ENCODE measurements at regions not wholly inside any gene's neighbourhood (a gene's known extent, or its start where the extent isn't known, plus 50 kb on each side); places are given as distances from the start of the nearest gene placed in this dataset.
"Not testable (repeated sequence)": the region's sequence is repeated elsewhere in the genome, so short reads cannot be mapped to it uniquely, and the experiment has no call there.

- FAIRE-seq: peak; percentile 51
- TF ChIP-seq TAF1 (IDR thresholded peaks at IDR 0.05; ENCODE audit: low read depth, low read length) (no peak), POU2F2 (IDR thresholded peaks at IDR 0.05; ENCODE audit: low read depth, low read length) (no peak), POLR2AphosphoS5 (IDR thresholded peaks at IDR 0.05; ENCODE audit: low read depth, low read length) (no peak), POLR2A (IDR thresholded peaks at IDR 0.05; ENCODE audit: low read depth, low read length) (no peak), PAX5 (IDR thresholded peaks at IDR 0.05; ENCODE audit: insufficient read depth, low read length, severe bottlenecking) (no peak), SPI1 (IDR thresholded peaks at IDR 0.05; ENCODE audit: low read depth, low read length) (no peak)
- DNase-seq (ENCODE audit: insufficient read length, low spot score): peak; percentile 29
Observed at GRCh38 chr18:22703883-22704585, 229.1 kb upstream of the RBBP8 start.

- FAIRE-seq: no peak
- no peak for DNase-seq (ENCODE audit: insufficient read length, low spot score)
- no peak for TF ChIP-seq POU2F2 (IDR thresholded peaks at IDR 0.05; ENCODE audit: low read depth, low read length)
- TF ChIP-seq TAF1 (IDR thresholded peaks at IDR 0.05; ENCODE audit: low read depth, low read length): no peak
- no peak for TF ChIP-seq SPI1 (IDR thresholded peaks at IDR 0.05; ENCODE audit: low read depth, low read length)
Observed at GRCh38 chr18:22704586-22704918, 228.6 kb upstream of the RBBP8 start.

- no peak for DNase-seq (ENCODE audit: insufficient read length, low spot score)
- TF ChIP-seq POU2F2 (IDR thresholded peaks at IDR 0.05; ENCODE audit: low read depth, low read length): no peak
- no peak for TF ChIP-seq TAF1 (IDR thresholded peaks at IDR 0.05; ENCODE audit: low read depth, low read length)
- TF ChIP-seq PAX5 (IDR thresholded peaks at IDR 0.05; ENCODE audit: insufficient read depth, low read length, severe bottlenecking): no peak
- no peak for TF ChIP-seq SPI1 (IDR thresholded peaks at IDR 0.05; ENCODE audit: low read depth, low read length)
- no peak for TF ChIP-seq POLR2A (IDR thresholded peaks at IDR 0.05; ENCODE audit: low read depth, low read length)
- TF ChIP-seq POLR2AphosphoS5 (IDR thresholded peaks at IDR 0.05; ENCODE audit: low read depth, low read length): no peak
- FAIRE-seq: no peak
Observed at GRCh38 chr18:22705328-22705727, 227.8 kb upstream of the RBBP8 start.

GRCh38 chr18:22706025-22706424 lies 227.1 kb upstream of the RBBP8 start:
- not testable (repeated sequence) for DNase-seq (ENCODE audit: insufficient read length, low spot score); FAIRE-seq

GRCh38 chr18:22709288-22710060 lies 223.7 kb upstream of the RBBP8 start:
- DNase-seq (ENCODE audit: insufficient read length, low spot score) (no peak), FAIRE-seq (no peak)
- TF ChIP-seq POLR2A (IDR thresholded peaks at IDR 0.05; ENCODE audit: low read depth, low read length) (no peak), PAX5 (IDR thresholded peaks at IDR 0.05; ENCODE audit: insufficient read depth, low read length, severe bottlenecking) (no peak), TAF1 (IDR thresholded peaks at IDR 0.05; ENCODE audit: low read depth, low read length) (no peak), POU2F2 (IDR thresholded peaks at IDR 0.05; ENCODE audit: low read depth, low read length) (no peak), SPI1 (IDR thresholded peaks at IDR 0.05; ENCODE audit: low read depth, low read length) (no peak), POLR2AphosphoS5 (IDR thresholded peaks at IDR 0.05; ENCODE audit: low read depth, low read length) (no peak)

- DNase-seq (ENCODE audit: insufficient read length, low spot score): no peak
- TF ChIP-seq PAX5 (IDR thresholded peaks at IDR 0.05; ENCODE audit: insufficient read depth, low read length, severe bottlenecking) (no peak), POU2F2 (IDR thresholded peaks at IDR 0.05; ENCODE audit: low read depth, low read length) (no peak), SPI1 (IDR thresholded peaks at IDR 0.05; ENCODE audit: low read depth, low read length) (no peak), TAF1 (IDR thresholded peaks at IDR 0.05; ENCODE audit: low read depth, low read length) (no peak), POLR2AphosphoS5 (IDR thresholded peaks at IDR 0.05; ENCODE audit: low read depth, low read length) (no peak), POLR2A (IDR thresholded peaks at IDR 0.05; ENCODE audit: low read depth, low read length) (no peak)
- FAIRE-seq: no peak
Observed at GRCh38 chr18:22710673-22711191, 222.4 kb upstream of the RBBP8 start.

GRCh38 chr18:22711192-22711685 lies 221.9 kb upstream of the RBBP8 start:
- no peak for TF ChIP-seq SPI1 (IDR thresholded peaks at IDR 0.05; ENCODE audit: low read depth, low read length)
- no peak for TF ChIP-seq POLR2A (IDR thresholded peaks at IDR 0.05; ENCODE audit: low read depth, low read length)
- TF ChIP-seq POU2F2 (IDR thresholded peaks at IDR 0.05; ENCODE audit: low read depth, low read length): no peak
- no peak for TF ChIP-seq TAF1 (IDR thresholded peaks at IDR 0.05; ENCODE audit: low read depth, low read length)
- no peak for TF ChIP-seq PAX5 (IDR thresholded peaks at IDR 0.05; ENCODE audit: insufficient read depth, low read length, severe bottlenecking)
- TF ChIP-seq POLR2AphosphoS5 (IDR thresholded peaks at IDR 0.05; ENCODE audit: low read depth, low read length): no peak
- FAIRE-seq: no peak
- DNase-seq (ENCODE audit: insufficient read length, low spot score): no peak

- FAIRE-seq: no peak
- no peak for TF ChIP-seq POU2F2 (IDR thresholded peaks at IDR 0.05; ENCODE audit: low read depth, low read length)
- TF ChIP-seq PAX5 (IDR thresholded peaks at IDR 0.05; ENCODE audit: insufficient read depth, low read length, severe bottlenecking): no peak
- no peak for TF ChIP-seq SPI1 (IDR thresholded peaks at IDR 0.05; ENCODE audit: low read depth, low read length)
- TF ChIP-seq POLR2A (IDR thresholded peaks at IDR 0.05; ENCODE audit: low read depth, low read length): no peak
- no peak for TF ChIP-seq POLR2AphosphoS5 (IDR thresholded peaks at IDR 0.05; ENCODE audit: low read depth, low read length)
- no peak for TF ChIP-seq TAF1 (IDR thresholded peaks at IDR 0.05; ENCODE audit: low read depth, low read length)
- DNase-seq (ENCODE audit: insufficient read length, low spot score): no peak
Observed at GRCh38 chr18:22713511-22713910, 219.6 kb upstream of the RBBP8 start.

GRCh38 chr18:22717536-22717935 lies 215.6 kb upstream of the RBBP8 start:
- FAIRE-seq; DNase-seq (ENCODE audit: insufficient read length, low spot score): not testable (repeated sequence)

GRCh38 chr18:22723221-22723620 lies 209.9 kb upstream of the RBBP8 start:
- no peak for DNase-seq (ENCODE audit: insufficient read length, low spot score)
- TF ChIP-seq TAF1 (IDR thresholded peaks at IDR 0.05; ENCODE audit: low read depth, low read length) (no peak), POLR2A (IDR thresholded peaks at IDR 0.05; ENCODE audit: low read depth, low read length) (no peak), POU2F2 (IDR thresholded peaks at IDR 0.05; ENCODE audit: low read depth, low read length) (no peak), SPI1 (IDR thresholded peaks at IDR 0.05; ENCODE audit: low read depth, low read length) (no peak), PAX5 (IDR thresholded peaks at IDR 0.05; ENCODE audit: insufficient read depth, low read length, severe bottlenecking) (no peak), POLR2AphosphoS5 (IDR thresholded peaks at IDR 0.05; ENCODE audit: low read depth, low read length) (no peak)
- no peak for FAIRE-seq
